ENCODE measurements at regions not wholly inside any gene's neighbourhood (a gene's known extent, or its start where the extent isn't known, plus 50 kb on each side); places are given as distances from the start of the nearest gene placed in this dataset.
A peak's percentile ranks its signal among the peaks of the same experiment; 100 is the strongest.

DNA sequence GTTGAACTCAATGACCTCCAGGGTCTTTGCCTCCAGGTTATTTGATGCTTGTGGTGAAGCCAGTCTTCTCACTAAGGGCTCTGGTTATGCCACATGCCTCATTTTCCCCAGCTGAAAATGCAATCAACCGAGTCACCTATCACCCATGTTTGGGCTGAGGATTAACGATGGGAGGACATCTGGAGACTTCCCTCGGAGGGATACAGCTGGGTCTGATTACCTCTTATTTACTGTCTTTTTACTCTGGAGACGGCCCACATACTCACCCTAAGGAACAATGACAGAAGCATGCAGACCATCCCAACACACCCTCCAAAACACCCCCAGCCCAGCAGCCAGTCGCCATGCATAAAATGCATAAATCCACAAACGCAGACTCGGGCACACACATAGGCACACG lies 187.4 kb downstream of the OPA1 start:
- DNase-seq (ENCODE audit: low spot score) = no peak

DNA sequence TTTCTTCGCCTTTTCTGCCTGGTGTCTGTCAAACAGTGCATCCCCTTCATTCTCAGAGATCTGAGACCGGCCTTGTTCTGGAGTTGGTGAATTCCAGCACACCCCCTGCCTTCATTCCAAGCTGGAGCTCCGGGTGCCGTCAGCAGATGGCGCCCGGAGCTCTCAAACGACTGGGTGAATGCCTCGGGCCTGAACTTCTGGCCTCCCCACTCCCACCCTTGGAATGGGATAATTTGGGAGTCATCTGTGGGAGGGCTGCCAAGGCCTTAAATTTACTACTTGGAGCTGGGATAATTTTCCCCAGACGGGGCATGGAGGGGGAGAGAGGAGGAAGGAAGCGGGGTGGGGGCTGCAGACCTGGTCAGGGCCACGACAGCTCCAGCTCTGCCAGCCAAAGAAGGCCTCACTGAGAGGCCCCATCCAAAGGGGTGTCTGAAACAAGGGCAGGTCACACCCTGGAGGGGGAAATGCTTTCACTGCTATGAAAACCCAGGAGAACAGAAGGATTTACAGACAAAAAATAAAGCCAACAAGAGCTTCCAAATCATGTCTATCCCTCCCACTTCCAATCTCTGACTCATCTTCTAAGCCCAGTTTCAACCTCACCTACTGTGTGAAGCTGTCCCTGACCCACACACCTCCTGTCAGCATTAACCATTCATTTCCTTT lies 187.9 kb downstream of the OPA1 start:
- DNase-seq (ENCODE audit: low spot score) = peak; percentile 85

DNA sequence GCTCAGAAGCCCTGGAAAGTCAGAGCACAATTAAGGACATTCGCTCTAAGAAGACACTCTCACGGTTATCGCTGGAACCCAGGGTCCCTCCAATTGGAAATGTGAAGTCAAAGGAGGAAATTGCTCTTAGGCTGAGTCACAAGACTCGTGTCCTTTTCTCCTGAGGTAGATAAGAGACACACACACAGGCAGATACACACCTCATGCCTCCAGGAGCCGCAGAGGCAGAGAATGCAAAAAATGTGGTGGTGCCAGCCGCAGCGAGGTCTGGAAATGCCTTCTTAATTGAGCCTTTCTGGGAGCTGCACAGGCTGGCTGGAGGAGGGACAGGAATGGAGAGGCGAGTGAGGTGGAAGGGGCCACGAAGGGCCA lies 189.3 kb downstream of the OPA1 start:
- no peak for DNase-seq (ENCODE audit: low spot score)

DNA sequence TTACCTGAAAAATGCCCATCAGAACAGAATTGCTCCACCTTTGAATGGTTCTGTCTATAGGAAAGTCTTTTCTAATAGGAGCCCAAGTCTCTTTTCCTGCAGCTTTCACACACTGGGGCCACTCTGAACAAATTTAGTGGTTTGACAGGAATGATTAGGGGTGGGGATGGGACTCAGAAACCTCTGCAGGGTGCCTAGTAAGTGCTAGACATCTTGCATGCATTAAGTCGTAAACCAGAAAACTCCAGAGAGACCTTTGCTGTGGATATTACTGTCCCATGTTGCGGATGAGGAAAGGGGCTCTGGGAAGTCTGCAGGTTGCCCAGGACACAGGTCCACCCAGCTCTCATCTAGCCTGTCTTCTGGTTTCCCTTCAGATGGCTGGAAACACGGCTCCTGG lies 189.7 kb downstream of the OPA1 start:
- no peak for DNase-seq (ENCODE audit: low spot score)

DNA sequence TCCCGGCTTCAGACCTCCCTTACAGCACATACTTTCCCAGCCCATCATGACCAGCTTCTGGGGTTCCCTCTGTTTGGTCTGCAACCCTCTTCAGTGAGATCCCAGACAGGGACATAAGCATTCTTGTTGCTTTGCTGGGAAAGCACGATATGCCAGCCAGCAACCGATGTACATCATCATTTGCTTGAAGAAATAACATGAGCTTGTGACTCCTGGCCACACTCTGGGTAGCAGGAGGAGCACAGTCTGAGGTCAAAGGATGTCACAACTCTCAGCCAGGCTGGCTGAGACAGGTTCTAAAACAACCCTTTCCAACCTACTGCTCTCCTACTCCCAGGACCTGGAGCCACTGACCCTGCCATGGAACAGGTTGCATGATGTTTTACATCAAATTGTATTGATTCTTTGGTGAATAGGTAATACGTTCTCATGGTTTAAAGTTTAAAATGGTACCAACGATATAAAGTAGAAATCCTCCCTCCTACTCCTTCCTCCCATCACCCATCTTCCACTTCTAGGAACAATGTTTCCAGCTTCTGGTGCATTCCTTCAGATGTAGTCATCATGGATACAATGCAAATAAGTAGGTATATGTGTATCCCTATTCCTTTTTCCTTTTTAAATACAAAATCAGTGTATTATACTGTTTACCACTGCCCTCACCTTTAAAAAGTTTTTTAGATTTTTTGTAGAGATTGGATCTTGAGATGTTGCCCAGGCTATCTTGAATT lies 190.3 kb downstream of the OPA1 start:
- DNase-seq (ENCODE audit: low spot score) = no peak

DNA sequence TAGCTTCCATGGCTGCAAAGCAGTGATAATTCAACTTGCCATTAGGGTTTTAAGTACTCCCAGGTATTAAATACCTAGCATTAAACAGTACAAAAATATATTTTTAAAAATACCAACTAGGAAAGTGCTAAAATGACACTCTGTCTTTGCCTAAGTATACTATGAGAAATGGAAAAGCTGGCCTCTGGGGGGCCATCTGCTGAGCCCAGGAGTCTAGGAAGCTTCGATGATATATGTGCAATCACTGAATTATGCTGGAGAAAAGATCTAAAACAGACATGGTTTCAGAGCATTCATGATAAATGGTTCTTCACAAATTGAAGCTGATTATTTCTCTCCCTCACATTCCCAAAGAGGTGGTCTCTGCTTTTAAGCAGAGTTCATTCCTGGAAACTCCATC lies 191.8 kb downstream of the OPA1 start:
- no peak for DNase-seq (ENCODE audit: low spot score)

DNA sequence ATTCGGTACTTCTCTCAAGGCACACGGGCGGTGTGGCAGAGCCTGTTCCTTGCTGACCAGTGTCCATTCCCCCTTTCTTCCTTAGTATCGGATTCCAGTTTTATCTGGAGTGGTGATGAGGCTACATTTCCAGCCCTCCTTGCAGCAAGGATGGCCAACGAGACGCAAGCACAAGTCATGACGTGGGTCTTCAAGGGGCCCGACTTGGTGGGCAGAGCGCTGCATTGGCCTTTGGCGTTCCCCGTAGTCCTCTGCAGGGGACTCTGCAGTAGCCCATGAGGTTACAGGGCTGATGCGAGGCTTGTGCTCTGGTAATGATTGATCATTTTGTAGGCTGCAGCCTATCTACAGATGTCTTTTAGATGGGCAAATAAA lies 194.5 kb downstream of the OPA1 start:
- no peak for DNase-seq (ENCODE audit: low spot score)

DNA sequence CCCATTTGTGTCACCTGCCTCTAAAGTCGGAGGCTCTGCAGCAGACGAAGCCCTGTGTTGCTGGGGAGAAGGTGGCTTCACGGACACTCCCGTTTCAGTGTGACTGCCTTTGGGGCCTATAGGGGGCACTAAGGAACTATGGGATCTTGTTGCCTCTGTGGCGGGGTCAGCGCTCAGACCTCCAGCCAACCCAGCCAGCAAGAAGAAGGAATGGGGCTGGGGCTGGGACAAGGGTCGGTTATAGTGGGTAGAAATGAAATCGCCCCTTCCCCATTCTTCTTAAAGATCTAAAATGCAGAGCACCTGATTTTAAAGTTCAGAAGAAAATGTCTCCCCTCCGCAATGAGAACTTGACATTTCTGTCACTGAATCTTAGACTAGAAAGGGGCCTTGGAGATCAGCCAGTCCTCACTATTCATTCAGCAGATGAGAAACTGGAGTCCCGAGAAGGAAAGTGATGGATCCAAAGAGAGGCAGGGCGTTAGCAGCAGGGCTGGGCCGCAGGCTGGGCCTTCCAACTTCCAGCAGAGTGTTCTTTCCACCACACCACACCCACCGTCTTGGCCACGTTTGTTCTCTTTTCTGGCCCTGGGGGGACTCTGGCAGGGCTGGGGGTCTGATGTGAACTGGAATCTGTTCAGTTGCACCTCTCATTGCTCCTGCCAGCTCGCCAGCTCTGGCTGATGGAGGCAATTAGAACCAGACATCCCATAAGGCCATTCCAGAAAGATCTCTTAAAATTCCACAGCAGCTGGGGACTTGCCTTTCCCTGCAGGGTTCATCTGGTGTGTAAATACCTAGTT lies 195.4 kb downstream of the OPA1 start:
- DNase-seq (ENCODE audit: low spot score) = peak; percentile 79

DNA sequence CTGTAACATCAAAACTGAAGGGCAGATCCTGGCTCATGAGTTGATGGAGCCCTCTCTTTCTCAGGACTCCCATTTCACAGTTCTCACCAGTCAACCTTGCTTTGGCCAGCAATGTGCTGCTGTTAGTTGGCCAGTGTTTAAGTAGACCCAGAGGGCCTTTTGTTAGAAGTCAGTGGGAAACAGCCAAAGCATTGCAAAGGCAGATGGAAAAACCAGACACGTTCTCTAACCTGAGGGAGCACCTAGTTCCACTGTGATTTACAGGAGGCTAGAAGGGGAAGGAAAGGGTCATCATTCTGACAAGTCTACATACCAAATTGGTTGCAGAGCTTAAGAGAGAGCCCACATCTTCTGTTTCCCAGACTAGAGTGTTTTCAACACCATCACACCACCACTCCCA lies 196.4 kb downstream of the OPA1 start:
- DNase-seq (ENCODE audit: low spot score) = no peak

DNA sequence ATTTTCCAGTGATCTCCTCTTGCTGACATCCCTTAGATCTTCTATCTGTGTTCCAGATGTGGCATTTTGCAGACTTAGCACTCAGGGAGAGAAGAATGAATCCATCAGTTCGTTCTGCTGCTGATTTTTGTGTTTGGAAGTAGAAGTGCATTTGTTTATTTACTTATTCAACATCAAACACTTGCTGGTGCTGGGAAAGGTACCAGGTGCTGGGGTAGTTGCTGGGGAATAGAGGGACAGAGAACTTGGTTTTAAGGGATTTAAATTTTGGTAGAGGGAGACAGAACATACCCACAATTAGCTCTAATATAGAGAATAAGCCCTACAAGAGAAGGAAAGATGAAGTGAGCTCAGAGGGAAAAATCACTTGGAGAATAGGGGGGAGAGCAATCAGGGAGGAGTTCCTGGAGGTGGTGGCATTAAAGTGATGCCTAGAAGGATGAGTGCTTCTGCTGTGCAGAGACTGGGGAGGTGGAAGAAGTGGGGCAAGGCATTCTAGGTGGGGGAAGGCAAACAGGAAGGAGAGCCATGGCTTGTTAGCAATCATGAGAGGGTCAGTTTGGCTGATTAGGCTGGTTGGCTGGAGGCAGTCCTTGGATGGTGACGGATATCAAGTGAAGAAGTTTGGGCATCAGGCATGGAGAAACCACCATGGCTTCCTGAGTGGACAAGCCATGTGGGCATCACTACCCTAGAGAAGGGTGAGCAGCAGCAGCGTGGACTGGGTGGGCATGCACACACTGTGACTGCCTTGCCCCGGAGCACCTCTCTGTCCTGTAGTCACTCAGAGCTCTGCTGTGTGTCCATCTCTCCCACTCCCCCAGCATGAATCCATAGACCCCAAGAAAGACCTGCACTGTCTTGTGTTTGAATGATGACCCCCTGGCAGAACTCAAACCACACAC lies 197.3 kb downstream of the OPA1 start:
- no peak for DNase-seq (ENCODE audit: low spot score)

DNA sequence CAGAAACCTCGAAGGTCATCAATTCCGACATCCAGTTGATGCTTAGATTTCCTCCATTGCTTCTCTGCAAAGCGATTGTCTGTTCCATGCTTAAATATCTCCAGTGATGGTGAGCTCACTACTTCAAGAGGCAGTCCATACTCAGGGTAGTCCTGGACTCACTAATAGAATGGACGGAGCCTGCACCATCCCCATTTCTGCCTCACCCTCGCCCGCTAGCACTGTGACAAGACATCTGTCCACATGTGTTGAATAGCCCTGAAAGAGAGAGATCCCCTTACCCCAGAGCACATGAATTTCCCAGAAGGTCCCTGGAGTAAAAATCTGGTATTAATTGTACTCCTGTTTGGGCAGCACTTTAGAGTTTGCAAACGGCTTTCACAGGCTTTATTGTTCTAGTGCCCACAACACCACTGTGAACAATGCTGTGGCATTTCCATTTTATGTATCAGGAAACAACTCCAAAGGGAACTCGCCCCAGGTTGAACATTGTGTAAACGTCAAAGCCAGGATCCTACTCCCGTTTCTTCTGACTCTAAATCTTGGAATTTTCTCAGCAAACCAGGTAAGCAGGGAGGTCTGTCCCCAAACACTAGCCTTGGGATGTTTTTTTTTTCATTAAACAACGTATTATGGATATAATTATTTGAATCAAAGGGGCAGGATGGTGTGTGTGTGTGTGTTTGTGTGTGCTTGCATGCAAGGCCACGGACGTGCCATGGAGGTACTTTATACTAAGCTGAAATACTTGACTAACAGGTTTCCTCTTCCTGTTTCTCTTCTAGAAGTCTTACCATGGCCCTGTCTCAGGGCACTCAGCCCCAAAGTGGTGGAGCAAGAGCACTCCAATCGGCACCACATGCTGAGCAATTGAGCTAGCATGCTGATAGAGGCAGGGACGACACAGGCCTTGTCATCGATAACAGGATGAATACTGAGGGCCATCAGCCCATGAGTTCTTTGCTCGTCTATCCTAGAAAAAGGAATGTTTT lies 198.3 kb downstream of the OPA1 start:
- DNase-seq (ENCODE audit: low spot score) = no peak

DNA sequence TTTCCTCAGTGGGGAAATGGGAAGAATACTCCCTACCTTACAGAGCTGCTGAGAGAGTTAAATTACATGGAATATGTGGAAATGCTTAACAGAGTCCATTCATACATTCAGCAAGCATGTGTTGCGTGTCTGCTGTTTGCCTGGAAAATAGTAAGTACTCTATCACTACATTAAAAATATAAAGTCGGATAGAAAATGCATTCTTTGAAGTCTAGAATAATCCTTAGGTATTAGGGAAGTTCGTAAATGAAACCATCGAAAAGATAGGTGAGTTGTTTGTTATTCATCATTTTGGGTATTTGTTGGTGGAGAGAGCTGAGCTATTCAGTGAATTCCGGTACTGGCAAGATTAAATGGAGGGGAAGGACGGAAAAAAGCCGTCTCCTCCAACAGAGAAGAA lies 200.1 kb downstream of the OPA1 start:
- no peak for DNase-seq (ENCODE audit: low spot score)

DNA sequence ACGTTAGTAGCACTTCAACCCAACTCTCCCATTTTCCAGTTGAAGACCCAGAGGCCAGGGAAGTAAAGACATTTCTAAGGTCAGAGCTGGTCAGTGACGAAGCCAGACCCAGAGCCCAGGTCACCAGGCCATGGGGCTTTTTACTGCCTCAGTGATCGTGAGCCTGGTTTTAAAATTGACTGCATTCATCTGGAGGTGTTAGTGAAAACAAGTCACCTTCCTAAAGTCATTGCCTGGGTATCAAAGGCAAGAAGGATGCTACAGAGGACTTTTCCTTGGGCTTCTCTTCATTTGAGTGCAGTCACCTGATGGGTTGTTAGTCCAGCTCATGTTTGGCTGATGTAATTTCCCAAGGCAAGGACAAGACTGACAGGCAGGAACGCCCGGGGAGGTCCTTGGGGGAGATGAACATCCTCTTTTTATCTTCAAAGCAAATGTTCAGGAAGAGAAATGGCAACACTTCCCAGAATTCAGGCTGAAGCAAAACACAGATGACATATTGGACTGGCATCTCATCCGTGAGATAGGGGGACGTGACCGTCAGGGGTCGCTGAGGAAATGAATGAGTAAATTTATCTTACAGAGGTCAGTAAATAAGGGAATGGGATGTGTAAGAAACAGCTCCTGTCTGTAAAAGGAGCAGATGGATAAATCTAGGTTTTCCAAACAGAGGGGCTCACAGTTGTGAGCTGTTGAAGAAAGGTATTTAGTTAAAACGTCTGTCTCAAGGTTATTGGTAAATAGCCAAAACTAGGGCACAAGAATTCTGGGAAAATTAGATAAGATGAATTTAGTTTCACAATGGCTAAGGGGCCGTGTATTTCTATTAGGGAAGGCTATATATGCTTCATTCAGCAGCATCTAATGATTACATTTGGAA lies 201.2 kb downstream of the OPA1 start:
- DNase-seq (ENCODE audit: low spot score) = no peak

DNA sequence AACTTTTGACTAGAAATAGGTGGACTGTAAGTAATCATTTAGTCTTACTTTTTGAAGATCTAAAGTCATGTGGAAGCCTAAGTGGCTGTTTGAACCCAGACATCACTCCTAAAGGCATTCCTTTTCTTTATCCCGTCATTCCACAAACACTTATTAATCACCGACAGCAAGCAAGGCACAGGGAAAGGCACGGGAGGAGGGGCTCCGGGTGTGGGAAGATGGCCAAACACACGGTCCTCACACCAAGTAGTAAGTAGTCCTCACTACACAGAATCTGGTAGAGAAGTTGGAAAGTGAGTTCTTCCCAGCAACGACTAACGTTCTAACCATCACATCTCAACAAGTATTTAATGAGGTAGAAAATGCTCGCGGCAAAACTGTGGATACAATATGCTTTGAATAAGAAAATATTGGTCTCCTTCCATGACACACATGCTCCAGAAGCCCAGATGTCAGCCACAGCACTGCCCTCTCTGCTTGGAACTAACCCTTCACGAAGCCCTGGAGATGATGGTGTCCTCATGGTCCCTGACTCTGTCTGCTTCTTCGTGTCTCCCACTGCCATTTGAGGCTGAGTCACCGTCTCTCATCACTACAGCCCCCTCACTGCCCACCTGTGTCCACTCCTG lies 202.2 kb downstream of the OPA1 start:
- DNase-seq (ENCODE audit: low spot score) = no peak

DNA sequence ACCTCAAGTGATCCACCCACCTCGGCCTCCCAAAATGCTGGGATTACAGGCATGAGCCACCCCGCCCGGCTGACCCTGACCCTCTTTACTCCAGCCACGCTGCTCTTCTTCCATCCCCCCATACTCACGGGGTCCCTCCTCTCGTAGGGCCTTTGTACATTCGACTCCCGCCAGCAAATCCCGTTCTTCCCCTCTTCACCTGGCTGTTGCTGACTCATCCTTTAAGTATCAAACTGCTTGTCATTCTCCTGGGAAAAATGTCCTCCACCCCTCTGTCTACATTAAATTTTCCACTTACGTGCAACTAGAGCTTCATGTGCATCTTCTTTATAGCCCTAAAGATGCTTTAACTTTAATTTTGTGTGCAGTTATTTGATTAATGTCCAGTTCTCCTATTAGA lies 203.1 kb downstream of the OPA1 start:
- no peak for DNase-seq (ENCODE audit: low spot score)

DNA sequence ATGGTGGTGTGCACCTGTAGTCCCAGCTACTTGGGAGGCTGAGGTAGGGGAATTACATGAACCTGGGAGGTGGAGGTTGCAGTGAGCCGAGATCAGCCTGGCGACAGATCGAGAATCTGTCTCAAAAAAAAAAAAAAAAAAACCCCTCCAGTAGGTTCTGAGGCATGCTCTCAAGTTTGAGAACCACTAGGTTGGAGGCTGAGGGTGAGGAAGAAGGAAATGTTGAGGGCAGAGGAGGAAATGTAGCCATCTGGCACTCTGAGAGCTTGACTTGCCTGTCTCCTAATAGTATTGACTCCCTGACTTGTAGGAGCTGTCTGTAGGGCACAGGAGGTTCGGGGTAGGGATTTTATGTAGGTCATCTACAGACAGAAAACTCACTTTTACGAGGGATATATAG lies 204.6 kb downstream of the OPA1 start:
- no peak for DNase-seq (ENCODE audit: low spot score)

DNA sequence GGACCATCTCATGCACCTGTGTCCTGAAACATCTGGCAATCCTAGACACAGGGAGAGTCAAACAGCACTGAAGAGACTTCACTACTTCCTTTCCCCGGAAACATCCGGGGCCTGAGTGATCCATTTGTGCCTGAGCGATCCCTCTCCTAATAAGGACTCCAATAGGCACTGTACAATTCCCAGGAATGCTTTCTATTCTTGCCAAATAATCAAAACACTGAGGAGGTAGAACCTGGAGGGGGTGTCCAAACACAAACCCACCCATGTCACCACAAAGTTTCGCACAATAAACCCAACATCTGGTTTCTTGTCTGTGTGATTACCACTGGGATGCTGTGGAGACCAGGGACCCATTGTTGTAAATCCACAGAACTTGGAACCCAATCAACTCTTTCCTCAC lies 205.0 kb downstream of the OPA1 start:
- DNase-seq (ENCODE audit: low spot score) = no peak

DNA sequence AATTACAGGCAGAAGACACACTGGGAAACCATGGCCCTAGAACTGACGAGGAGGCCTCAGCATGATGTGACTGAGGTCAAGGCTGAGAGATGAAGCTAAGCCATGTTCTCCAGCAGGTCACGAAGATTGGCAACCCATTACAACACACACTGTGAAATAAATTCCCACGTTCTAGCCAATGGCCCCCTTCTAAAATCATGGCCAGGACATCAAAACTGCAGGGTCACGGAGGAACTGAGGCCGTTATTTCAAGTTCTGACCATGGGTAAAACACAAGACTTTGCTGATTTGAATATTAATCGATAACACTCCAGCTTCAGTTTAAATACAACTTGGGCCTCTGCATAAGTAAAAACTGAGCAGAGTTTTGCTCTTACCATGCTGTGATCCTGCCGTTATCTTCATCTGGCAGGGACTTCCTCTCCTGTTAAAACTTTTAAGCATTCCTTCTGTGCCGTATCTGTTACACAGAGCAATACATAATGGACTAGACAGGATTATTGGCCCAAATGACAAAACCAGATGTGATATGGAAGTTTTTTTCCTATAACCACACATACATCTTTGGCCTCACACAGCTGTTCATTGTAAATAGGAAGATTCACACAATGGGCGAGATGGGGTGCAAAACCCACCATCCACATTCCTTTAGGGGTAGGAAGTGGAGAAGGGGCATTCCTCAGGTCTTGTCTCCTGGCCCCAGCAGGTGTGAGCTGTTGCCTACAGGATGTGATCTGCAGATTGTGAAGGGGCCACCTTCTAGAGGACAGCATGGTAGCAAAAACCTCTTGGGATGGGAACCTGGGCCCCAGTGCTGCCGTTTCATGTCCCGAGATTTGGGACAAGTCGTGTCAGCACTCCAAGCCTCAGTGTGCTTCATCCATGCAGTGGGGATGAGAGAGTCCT lies 207.4 kb downstream of the OPA1 start:
- DNase-seq (ENCODE audit: low spot score) = no peak
